Panc1 (cell line): ENCODE measurements at regions not wholly inside any gene's neighbourhood (a gene's known extent, or its start where the extent isn't known, plus 50 kb on each side); places are given as distances from the start of the nearest gene placed in this dataset.

Experiments
- POLR2AphosphoS5 ChIP-seq: IDR thresholded peaks from 2 replicates; pipeline ENCODE4 v1.6.1; 2012; ENCODE audit warnings: mild to moderate bottlenecking, low read depth, low read length, moderate library complexity
- SIN3A ChIP-seq: IDR thresholded peaks from 2 replicates; pipeline ENCODE4 v1.6.1; 2012; ENCODE audit warnings: low read depth, mild to moderate bottlenecking, low read length, moderate library complexity, borderline replicate concordance; ENCODE audit not compliant: insufficient read depth
- TF ChIP-seq, protein P1 (sequence below): fragments of 450-650 bp; IDR thresholded peaks from 2 replicates; pipeline ENCODE4 v1.5.1; 2017; ENCODE audit warnings: mild to moderate bottlenecking
- TF ChIP-seq, protein P2 (sequence below), 2 experiments: IDR thresholded peaks; 2 replicates each; pipeline ENCODE4 v1.6.1; 2011 to 2012; ENCODE audit warnings: low read depth in 2 of 2, control low read depth in 1 of 2, low read length in 1 of 2, mild to moderate bottlenecking in 1 of 2, moderate library complexity in 1 of 2; ENCODE audit not compliant: insufficient read depth in 1 of 2

DNA sequence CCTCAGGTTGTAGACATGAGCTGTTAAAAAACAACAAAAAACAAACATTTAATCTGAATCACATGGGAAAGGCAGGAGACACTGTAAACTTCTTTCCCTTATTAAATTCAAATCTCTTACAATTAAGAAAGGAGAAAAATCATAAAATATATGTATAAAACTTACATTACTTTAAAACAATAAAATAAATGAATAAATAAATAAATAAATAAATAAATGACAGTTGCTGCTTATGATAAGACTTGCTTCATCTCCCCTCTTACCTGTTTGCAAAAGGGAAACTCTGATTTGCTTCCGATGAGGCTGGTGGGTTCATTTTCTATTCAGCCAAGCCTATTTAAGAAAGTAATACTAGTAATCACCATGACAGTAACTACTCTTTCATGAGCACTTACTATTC is 353.4 kb upstream of the TBL1XR1 start:
- TF ChIP-seq, protein P1, sequence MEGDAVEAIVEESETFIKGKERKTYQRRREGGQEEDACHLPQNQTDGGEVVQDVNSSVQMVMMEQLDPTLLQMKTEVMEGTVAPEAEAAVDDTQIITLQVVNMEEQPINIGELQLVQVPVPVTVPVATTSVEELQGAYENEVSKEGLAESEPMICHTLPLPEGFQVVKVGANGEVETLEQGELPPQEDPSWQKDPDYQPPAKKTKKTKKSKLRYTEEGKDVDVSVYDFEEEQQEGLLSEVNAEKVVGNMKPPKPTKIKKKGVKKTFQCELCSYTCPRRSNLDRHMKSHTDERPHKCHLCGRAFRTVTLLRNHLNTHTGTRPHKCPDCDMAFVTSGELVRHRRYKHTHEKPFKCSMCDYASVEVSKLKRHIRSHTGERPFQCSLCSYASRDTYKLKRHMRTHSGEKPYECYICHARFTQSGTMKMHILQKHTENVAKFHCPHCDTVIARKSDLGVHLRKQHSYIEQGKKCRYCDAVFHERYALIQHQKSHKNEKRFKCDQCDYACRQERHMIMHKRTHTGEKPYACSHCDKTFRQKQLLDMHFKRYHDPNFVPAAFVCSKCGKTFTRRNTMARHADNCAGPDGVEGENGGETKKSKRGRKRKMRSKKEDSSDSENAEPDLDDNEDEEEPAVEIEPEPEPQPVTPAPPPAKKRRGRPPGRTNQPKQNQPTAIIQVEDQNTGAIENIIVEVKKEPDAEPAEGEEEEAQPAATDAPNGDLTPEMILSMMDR: no peak
- TF ChIP-seq, protein P2, sequence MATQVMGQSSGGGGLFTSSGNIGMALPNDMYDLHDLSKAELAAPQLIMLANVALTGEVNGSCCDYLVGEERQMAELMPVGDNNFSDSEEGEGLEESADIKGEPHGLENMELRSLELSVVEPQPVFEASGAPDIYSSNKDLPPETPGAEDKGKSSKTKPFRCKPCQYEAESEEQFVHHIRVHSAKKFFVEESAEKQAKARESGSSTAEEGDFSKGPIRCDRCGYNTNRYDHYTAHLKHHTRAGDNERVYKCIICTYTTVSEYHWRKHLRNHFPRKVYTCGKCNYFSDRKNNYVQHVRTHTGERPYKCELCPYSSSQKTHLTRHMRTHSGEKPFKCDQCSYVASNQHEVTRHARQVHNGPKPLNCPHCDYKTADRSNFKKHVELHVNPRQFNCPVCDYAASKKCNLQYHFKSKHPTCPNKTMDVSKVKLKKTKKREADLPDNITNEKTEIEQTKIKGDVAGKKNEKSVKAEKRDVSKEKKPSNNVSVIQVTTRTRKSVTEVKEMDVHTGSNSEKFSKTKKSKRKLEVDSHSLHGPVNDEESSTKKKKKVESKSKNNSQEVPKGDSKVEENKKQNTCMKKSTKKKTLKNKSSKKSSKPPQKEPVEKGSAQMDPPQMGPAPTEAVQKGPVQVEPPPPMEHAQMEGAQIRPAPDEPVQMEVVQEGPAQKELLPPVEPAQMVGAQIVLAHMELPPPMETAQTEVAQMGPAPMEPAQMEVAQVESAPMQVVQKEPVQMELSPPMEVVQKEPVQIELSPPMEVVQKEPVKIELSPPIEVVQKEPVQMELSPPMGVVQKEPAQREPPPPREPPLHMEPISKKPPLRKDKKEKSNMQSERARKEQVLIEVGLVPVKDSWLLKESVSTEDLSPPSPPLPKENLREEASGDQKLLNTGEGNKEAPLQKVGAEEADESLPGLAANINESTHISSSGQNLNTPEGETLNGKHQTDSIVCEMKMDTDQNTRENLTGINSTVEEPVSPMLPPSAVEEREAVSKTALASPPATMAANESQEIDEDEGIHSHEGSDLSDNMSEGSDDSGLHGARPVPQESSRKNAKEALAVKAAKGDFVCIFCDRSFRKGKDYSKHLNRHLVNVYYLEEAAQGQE (IDR thresholded peaks at IDR 0.05; ENCODE audit: insufficient read depth in 1 of 2, low read depth in 2 of 2, low read length in 1 of 2): no peak
- no peak for TF ChIP-seq SIN3A
- no peak for TF ChIP-seq POLR2AphosphoS5
